Panc1 (cell line): ENCODE measurements at regions not wholly inside any gene's neighbourhood (a gene's known extent, or its start where the extent isn't known, plus 50 kb on each side); places are given as distances from the start of the nearest gene placed in this dataset.

Source experiments
- ATAC-seq: fragments of 200-7000 bp; cut with Tn5 transposase; 2 replicates; pipeline ENCODE4 v1.9.1; 2020; ENCODE audit warnings: mild to moderate bottlenecking, moderate library complexity
- BruUV-seq: library from RNA; stranded (reverse); fragments of 400-500 nt; replicated peaks from 2 replicates; lab custom pipeline; 2021; lab: Mats Ljungman, UMichigan
- CTCF ChIA-PET: fragments of 300-600 bp; sonication (Branson Sonifier 250); formaldehyde crosslinking; loops from one replicate; lab custom pipeline; 2022; ENCODE audit warnings: antibody characterized with exemption; lab: Charles Lee
- POLR2A ChIA-PET: fragments of 300-600 bp; sonication (Branson Sonifier 250); formaldehyde crosslinking; loops from one replicate; lab custom pipeline; 2022; ENCODE audit warnings: antibody characterized with exemption; lab: Charles Lee
- DNase-seq: peaks from one replicate; pipeline ENCODE4 v3.0.0-alpha.2; 2010; ENCODE audit warnings: low read depth, low spot score
- H3K27ac ChIP-seq: 2 replicates; pipeline ENCODE4 v1.5.1; 2011; ENCODE audit warnings: mild to moderate bottlenecking, low read length, inconsistent platforms
- H3K27me3 ChIP-seq: fragments of 200-500 bp; sonication (Bioruptor generic); 2 replicates; pipeline ENCODE4 v1.6.0; 2014; ENCODE audit warnings: low read length, inconsistent platforms; ENCODE audit not compliant: control insufficient read depth, insufficient read depth
- H3K36me3 ChIP-seq: fragments of 200-500 bp; sonication (Bioruptor generic); 2 replicates; pipeline ENCODE4 v1.5.1; 2014; ENCODE audit warnings: inconsistent platforms, mild to moderate bottlenecking, low read length, moderate library complexity; ENCODE audit not compliant: control insufficient read depth, insufficient read depth
- H3K4me1 ChIP-seq: 2 replicates; pipeline ENCODE4 v1.5.1; 2011; ENCODE audit warnings: inconsistent platforms, mild to moderate bottlenecking, low read length, moderate library complexity; ENCODE audit not compliant: control insufficient read depth, insufficient read depth
- H3K4me3 ChIP-seq, 2 experiments: 2 replicates each; pipeline ENCODE4 v1.5.1; 2011 to 2012; ENCODE audit warnings: low read depth in 2 of 2, low read length in 2 of 2, mild to moderate bottlenecking in 2 of 2, inconsistent platforms in 1 of 2, moderate library complexity in 1 of 2
- H3K9me3 ChIP-seq: fragments of 200-500 bp; sonication (Bioruptor generic); 2 replicates; pipeline ENCODE4 v1.5.1; 2014; ENCODE audit warnings: low read depth, mild to moderate bottlenecking, inconsistent platforms, low read length, moderate library complexity; ENCODE audit not compliant: control insufficient read depth, insufficient read depth
- POLR2AphosphoS5 ChIP-seq: IDR thresholded peaks from 2 replicates; pipeline ENCODE4 v1.6.1; 2012; ENCODE audit warnings: mild to moderate bottlenecking, low read depth, low read length, moderate library complexity
- TCF7L2 ChIP-seq: IDR thresholded peaks from 2 replicates; pipeline ENCODE4 v1.6.1; 2011; ENCODE audit warnings: mild to moderate bottlenecking, low read depth, low read length, inconsistent platforms
- in situ Hi-C: cut with HindIII; loops from 2 replicates; pipeline ENCODE4 v1.10.0; 2016; ENCODE audit warnings: low sequenced_read_pairs, low pct_unique_long_range_greater_than_20kb
- intact Hi-C: fragments of 100-400 bp; cut with micrococcal nuclease; formaldehyde crosslinking; loops from one replicate; pipeline ENCODE4 v1.10.0; 2022; ENCODE audit not compliant: unreplicated experiment
- TF ChIP-seq, protein P1 (sequence below): fragments of 450-650 bp; IDR thresholded peaks from 2 replicates; pipeline ENCODE4 v1.5.1; 2017; ENCODE audit warnings: mild to moderate bottlenecking
- TF ChIP-seq, protein P2 (sequence below), 2 experiments: IDR thresholded peaks; 2 replicates each; pipeline ENCODE4 v1.6.1; 2011 to 2012; ENCODE audit warnings: low read depth in 2 of 2, control low read depth in 1 of 2, low read length in 1 of 2, mild to moderate bottlenecking in 1 of 2, moderate library complexity in 1 of 2; ENCODE audit not compliant: insufficient read depth in 1 of 2

DNA sequence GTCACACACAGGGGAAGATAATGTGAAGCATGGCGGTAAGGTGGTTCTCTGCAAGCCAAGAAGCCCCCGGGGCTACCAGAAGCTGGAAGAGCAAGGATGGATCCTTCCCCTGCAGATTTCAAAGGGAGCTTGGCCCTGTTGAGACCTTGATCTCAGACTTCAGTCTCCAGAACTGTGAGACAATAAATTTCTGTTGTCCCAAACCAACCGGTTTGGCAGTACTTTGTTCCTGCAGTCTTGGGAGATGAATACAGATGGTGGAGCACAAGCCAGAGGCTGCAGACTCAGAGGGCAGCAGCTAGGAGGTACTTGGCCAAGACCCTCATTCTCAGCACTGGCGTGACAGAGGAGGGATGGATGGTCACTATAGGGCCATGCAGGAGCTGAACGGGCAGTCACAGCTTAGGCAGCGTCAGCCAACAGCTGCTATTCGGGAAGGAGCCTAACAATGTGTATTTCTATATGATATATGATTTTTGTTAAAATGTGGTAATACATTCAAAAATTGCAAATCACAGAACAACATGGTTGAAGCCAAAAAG lies 387.3 kb downstream of the TNS3 start:
- TF ChIP-seq, protein P1, sequence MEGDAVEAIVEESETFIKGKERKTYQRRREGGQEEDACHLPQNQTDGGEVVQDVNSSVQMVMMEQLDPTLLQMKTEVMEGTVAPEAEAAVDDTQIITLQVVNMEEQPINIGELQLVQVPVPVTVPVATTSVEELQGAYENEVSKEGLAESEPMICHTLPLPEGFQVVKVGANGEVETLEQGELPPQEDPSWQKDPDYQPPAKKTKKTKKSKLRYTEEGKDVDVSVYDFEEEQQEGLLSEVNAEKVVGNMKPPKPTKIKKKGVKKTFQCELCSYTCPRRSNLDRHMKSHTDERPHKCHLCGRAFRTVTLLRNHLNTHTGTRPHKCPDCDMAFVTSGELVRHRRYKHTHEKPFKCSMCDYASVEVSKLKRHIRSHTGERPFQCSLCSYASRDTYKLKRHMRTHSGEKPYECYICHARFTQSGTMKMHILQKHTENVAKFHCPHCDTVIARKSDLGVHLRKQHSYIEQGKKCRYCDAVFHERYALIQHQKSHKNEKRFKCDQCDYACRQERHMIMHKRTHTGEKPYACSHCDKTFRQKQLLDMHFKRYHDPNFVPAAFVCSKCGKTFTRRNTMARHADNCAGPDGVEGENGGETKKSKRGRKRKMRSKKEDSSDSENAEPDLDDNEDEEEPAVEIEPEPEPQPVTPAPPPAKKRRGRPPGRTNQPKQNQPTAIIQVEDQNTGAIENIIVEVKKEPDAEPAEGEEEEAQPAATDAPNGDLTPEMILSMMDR, result no peak
- TF ChIP-seq POLR2AphosphoS5 (no peak), TCF7L2 (no peak)
- TF ChIP-seq, protein P2, sequence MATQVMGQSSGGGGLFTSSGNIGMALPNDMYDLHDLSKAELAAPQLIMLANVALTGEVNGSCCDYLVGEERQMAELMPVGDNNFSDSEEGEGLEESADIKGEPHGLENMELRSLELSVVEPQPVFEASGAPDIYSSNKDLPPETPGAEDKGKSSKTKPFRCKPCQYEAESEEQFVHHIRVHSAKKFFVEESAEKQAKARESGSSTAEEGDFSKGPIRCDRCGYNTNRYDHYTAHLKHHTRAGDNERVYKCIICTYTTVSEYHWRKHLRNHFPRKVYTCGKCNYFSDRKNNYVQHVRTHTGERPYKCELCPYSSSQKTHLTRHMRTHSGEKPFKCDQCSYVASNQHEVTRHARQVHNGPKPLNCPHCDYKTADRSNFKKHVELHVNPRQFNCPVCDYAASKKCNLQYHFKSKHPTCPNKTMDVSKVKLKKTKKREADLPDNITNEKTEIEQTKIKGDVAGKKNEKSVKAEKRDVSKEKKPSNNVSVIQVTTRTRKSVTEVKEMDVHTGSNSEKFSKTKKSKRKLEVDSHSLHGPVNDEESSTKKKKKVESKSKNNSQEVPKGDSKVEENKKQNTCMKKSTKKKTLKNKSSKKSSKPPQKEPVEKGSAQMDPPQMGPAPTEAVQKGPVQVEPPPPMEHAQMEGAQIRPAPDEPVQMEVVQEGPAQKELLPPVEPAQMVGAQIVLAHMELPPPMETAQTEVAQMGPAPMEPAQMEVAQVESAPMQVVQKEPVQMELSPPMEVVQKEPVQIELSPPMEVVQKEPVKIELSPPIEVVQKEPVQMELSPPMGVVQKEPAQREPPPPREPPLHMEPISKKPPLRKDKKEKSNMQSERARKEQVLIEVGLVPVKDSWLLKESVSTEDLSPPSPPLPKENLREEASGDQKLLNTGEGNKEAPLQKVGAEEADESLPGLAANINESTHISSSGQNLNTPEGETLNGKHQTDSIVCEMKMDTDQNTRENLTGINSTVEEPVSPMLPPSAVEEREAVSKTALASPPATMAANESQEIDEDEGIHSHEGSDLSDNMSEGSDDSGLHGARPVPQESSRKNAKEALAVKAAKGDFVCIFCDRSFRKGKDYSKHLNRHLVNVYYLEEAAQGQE (IDR thresholded peaks at IDR 0.05; ENCODE audit: insufficient read depth in 1 of 2, low read depth in 2 of 2, low read length in 1 of 2), result no peak
- POLR2A ChIA-PET, result no interaction called here
- Histone ChIP-seq H3K4me1 (no peaks in the 10 kb centered on the region), H3K9me3 (no peaks in the 10 kb centered on the region), H3K4me3 (no peak overlapping the region), H3K36me3 (no peaks in the 10 kb centered on the region), H3K27me3 (peaks cover 11% of the 10 kb centered on the region; the same call in 1 of the 2 replicates), H3K27ac (no peak overlapping the region)
- ATAC-seq (no peak), DNase-seq (no peak)
- CTCF ChIA-PET, result no interaction called here
- in situ Hi-C loops (no loop called here), intact Hi-C loops (no loop called here)
- BruUV-seq, result no TSS peak

DNA sequence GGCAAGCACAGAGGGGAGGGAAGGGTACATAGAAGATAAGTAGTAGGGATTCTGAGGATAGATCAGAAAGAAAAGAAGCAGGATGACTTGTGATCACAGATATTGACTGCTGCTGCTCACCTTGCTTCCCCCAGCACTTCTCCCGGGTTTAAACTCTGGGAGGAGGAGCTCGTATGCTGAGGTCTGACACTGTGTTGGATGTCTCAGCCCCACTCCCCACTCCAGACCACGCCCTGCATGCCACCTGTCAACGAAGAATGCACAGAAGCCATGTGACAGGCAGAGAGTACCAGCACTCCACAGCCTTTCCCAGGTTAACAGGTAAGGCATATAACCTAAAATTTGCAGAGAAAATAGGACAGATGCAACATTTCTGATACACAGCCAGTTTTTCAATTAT lies 388.9 kb downstream of the TNS3 start:
- Histone ChIP-seq H3K27ac (no peak overlapping the region), H3K9me3 (no peaks in the 10 kb centered on the region), H3K4me1 (no peaks in the 10 kb centered on the region), H3K36me3 (no peaks in the 10 kb centered on the region), H3K4me3 (no peak overlapping the region), H3K27me3 (peaks cover 17% of the 10 kb centered on the region)
- in situ Hi-C loops (no loop called here), intact Hi-C loops (no loop called here)
- no TSS peak for BruUV-seq
- TF ChIP-seq POLR2AphosphoS5, result no peak
- TF ChIP-seq, protein P2 (IDR thresholded peaks at IDR 0.05; ENCODE audit: insufficient read depth in 1 of 2, low read depth in 2 of 2, low read length in 1 of 2), result no peak
- no peak for TF ChIP-seq TCF7L2
- TF ChIP-seq, protein P1, result no peak
- ATAC-seq (no peak), DNase-seq (no peak)
- CTCF ChIA-PET, result no interaction called here
- POLR2A ChIA-PET, result no interaction called here
